ENCODE measurements at regions not wholly inside any gene's neighbourhood (a gene's known extent, or its start where the extent isn't known, plus 50 kb on each side); places are given as distances from the start of the nearest gene placed in this dataset.

- H3K9me3 ChIP-seq (ENCODE audit: low read depth), result no peaks in the 10 kb centered on the region
- H3K27ac ChIP-seq, result no peak overlapping the region
- no peak overlapping the region for H3K4me3 ChIP-seq
- no peaks in the 10 kb centered on the region for H3K27me3 ChIP-seq
- no peak for TF ChIP-seq CTCF (IDR thresholded peaks at IDR 0.05; ENCODE audit: low read depth, low read length)
- H3K4me1 ChIP-seq (ENCODE audit: low read depth), result no peaks in the 10 kb centered on the region
- H3K36me3 ChIP-seq, result no peaks in the 10 kb centered on the region
- no peak for DNase-seq (ENCODE audit: low read depth in 1 of 2, low spot score in 1 of 2)
Observed at GRCh38 chr3:117788506-117788905, 1078.9 kb downstream of the TUSC7 start.

- no peak overlapping the region for H3K4me3 ChIP-seq
- H3K27me3 ChIP-seq, result no peaks in the 10 kb centered on the region
- H3K4me1 ChIP-seq (ENCODE audit: low read depth), result no peaks in the 10 kb centered on the region
- no peaks in the 10 kb centered on the region for H3K9me3 ChIP-seq (ENCODE audit: low read depth)
- no peak for DNase-seq (ENCODE audit: low read depth in 1 of 2, low spot score in 1 of 2)
- no peak for TF ChIP-seq CTCF (IDR thresholded peaks at IDR 0.05; ENCODE audit: low read depth, low read length)
- no peak overlapping the region for H3K27ac ChIP-seq
- H3K36me3 ChIP-seq, result no peaks in the 10 kb centered on the region
Observed at GRCh38 chr3:117790235-117790987, 1080.8 kb downstream of the TUSC7 start.

GRCh38 chr3:117793622-117794265 lies 1084.2 kb downstream of the TUSC7 start:
- DNase-seq (ENCODE audit: low read depth in 1 of 2, low spot score in 1 of 2), result peak in 1 of 2 donors; percentile 0
- no peak for TF ChIP-seq CTCF (IDR thresholded peaks at IDR 0.05; ENCODE audit: low read depth, low read length)

GRCh38 chr3:117798221-117798620 lies 1088.6 kb downstream of the TUSC7 start:
- Histone ChIP-seq H3K27ac (no peak overlapping the region), H3K27me3 (no peaks in the 10 kb centered on the region), H3K9me3 (ENCODE audit: low read depth) (no peaks in the 10 kb centered on the region), H3K4me3 (no peak overlapping the region), H3K4me1 (ENCODE audit: low read depth) (no peaks in the 10 kb centered on the region), H3K36me3 (no peaks in the 10 kb centered on the region)
- DNase-seq (ENCODE audit: low read depth in 1 of 2, low spot score in 1 of 2), result no peak
- TF ChIP-seq CTCF (IDR thresholded peaks at IDR 0.05; ENCODE audit: low read depth, low read length), result no peak

More at GRCh38 chr3:117793622-117794265, 1084.2 kb downstream of the TUSC7 start:
- Histone ChIP-seq H3K27me3 (no peaks in the 10 kb centered on the region), H3K36me3 (no peaks in the 10 kb centered on the region), H3K27ac (no peak overlapping the region), H3K9me3 (ENCODE audit: low read depth) (no peaks in the 10 kb centered on the region), H3K4me3 (no peak overlapping the region), H3K4me1 (ENCODE audit: low read depth) (no peaks in the 10 kb centered on the region)

GRCh38 chr3:117798687-117799386 lies 1089.3 kb downstream of the TUSC7 start:
- TF ChIP-seq CTCF (IDR thresholded peaks at IDR 0.05; ENCODE audit: low read depth, low read length), result no peak
- Histone ChIP-seq H3K27me3 (no peaks in the 10 kb centered on the region), H3K4me1 (ENCODE audit: low read depth) (no peaks in the 10 kb centered on the region), H3K36me3 (no peaks in the 10 kb centered on the region), H3K4me3 (no peak overlapping the region), H3K9me3 (ENCODE audit: low read depth) (no peaks in the 10 kb centered on the region), H3K27ac (no peak overlapping the region)
- DNase-seq (ENCODE audit: low read depth in 1 of 2, low spot score in 1 of 2), result no peak

All from cardiac muscle cell (in vitro differentiated cells and primary cell).